ENCODE measurements at regions not wholly inside any gene's neighbourhood (a gene's known extent, or its start where the extent isn't known, plus 50 kb on each side); places are given as distances from the start of the nearest gene placed in this dataset.

DNA sequence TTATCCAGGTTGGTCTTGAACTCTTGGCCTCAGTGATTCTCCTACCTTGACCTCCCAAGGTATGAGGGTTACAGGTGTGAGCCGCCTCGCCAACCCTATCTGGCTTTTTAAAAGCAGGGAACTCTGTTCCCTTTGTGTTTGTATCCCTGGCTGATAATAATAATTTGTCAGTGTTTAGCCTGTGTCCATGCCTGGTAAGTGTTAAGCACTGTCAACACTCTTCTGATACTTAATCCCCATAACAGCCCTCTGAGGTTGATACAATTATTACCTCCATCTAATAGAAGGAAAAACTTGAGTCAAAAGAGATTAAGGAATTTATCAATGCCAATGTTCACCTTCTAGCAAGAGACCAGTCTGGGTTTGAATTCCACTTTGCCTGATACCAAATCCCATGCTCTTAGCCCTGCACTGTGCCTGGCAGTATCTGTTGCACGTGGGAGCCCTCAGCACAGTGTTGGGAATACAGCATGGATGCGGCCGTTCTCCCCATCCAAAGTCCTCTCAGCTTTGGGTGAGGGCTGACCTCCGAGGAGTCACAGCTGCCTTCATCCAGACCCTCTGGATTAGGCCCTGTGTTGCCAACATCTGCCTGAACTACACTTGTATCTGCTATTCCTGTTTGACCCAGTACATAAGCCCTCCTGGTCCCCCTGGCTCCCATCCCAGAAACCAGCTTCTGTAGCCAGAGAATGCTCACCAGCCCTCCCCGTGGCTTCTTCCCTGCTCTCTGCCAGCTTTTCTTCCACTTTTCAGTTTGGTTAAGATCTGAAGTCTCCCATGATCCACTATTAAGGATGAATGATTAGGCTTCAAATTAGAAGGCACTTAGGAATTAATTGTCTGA lies 335.6 kb upstream of the ASIC2 start:
- no peaks in the 10 kb centered on the region for H3K9me3 ChIP-seq
- no peaks in the 10 kb centered on the region for H3K27me3 ChIP-seq
- no peak for DNase-seq
- intact Hi-C loops (cut with DNase I): no loop called here
- TF ChIP-seq POLR2A (IDR thresholded peaks at IDR 0.05): no peak
- TF ChIP-seq EP300 (IDR thresholded peaks at IDR 0.05): no peak
- TF ChIP-seq, protein P1, sequence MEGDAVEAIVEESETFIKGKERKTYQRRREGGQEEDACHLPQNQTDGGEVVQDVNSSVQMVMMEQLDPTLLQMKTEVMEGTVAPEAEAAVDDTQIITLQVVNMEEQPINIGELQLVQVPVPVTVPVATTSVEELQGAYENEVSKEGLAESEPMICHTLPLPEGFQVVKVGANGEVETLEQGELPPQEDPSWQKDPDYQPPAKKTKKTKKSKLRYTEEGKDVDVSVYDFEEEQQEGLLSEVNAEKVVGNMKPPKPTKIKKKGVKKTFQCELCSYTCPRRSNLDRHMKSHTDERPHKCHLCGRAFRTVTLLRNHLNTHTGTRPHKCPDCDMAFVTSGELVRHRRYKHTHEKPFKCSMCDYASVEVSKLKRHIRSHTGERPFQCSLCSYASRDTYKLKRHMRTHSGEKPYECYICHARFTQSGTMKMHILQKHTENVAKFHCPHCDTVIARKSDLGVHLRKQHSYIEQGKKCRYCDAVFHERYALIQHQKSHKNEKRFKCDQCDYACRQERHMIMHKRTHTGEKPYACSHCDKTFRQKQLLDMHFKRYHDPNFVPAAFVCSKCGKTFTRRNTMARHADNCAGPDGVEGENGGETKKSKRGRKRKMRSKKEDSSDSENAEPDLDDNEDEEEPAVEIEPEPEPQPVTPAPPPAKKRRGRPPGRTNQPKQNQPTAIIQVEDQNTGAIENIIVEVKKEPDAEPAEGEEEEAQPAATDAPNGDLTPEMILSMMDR (IDR thresholded peaks at IDR 0.05): no peak
- TF ChIP-seq POLR2AphosphoS5 (IDR thresholded peaks at IDR 0.05): no peak
- peaks cover 0 to 15% (median 2%) of the 10 kb centered on the region in 4 donors for H3K4me1 ChIP-seq
- peak overlapping the region in 1 of 4 donors; percentile 52 for H3K27ac ChIP-seq
- WGBS, 2 donors: 73 to 76% methylated on average over 7 of the region's 7 CpGs
- H3K4me3 ChIP-seq: no peak overlapping the region
- H3K36me3 ChIP-seq: no peaks in the 10 kb centered on the region

DNA sequence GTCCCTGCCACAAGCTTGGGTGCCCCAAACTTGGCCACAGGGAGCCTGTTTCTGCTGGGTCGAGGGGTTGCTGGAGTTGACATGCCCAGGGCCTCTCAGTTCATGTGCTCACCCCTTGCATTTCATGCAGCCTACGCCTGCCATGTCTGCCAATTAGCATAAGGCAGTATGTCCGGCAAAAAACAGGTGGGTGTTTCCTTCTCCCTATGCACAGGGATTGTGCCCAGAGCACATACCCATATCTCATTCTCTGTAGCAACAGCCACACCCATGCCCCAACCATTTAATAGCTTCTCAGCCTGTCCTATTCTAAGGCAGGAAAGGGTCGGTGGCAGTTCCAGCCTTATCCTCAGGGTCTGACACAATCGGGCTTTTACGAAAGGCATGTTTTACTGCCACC lies 340.4 kb upstream of the ASIC2 start:
- H3K4me3 ChIP-seq: no peak overlapping the region
- H3K9me3 ChIP-seq: no peaks in the 10 kb centered on the region
- intact Hi-C loops (cut with DNase I): no loop called here
- H3K4me1 ChIP-seq: peaks cover 0 to 16% (median 0%) of the 10 kb centered on the region in 4 donors
- no peaks in the 10 kb centered on the region for H3K36me3 ChIP-seq
- no peak for DNase-seq
- H3K27ac ChIP-seq: no peak overlapping the region
- WGBS, 2 donors: 46 to 75% methylated on average over 6 of the region's 6 CpGs
- TF ChIP-seq POLR2A (IDR thresholded peaks at IDR 0.05) (no peak), POLR2AphosphoS5 (IDR thresholded peaks at IDR 0.05) (no peak), EP300 (IDR thresholded peaks at IDR 0.05) (no peak)
- TF ChIP-seq, protein P1 (IDR thresholded peaks at IDR 0.05): no peak
- no peaks in the 10 kb centered on the region for H3K27me3 ChIP-seq

DNA sequence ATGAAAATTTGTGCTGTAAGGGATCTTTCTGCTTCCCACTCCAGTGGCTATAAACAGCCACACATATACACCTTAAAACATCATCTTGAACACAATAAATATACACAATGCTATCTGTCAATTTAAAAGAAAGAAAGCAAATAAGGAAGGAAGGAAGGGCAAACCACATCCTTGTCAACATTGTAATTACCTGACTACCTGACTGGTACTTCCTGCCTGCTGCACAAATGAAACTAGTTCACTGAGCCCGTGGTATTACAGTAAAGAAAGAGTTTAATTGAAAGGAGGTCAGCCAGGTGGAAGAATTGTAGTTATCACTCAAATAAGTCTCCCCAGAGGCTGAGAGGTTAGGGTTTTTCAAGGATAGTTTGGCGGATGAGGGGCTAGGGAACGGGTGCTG lies 344.4 kb upstream of the ASIC2 start:
- DNase-seq: no peak
- TF ChIP-seq, protein P1 (IDR thresholded peaks at IDR 0.05): no peak
- TF ChIP-seq EP300 (IDR thresholded peaks at IDR 0.05) (no peak), POLR2AphosphoS5 (IDR thresholded peaks at IDR 0.05) (no peak), POLR2A (IDR thresholded peaks at IDR 0.05) (no peak)
- Histone ChIP-seq H3K4me1 (peaks cover 0 to 8% (median 0%) of the 10 kb centered on the region in 4 donors), H3K27me3 (no peaks in the 10 kb centered on the region), H3K27ac (no peak overlapping the region), H3K4me3 (no peak overlapping the region), H3K36me3 (no peaks in the 10 kb centered on the region), H3K9me3 (no peaks in the 10 kb centered on the region)
- WGBS, 2 donors: 53 to 79% methylated on average over 3 of the region's 3 CpGs
- intact Hi-C loops (cut with DNase I): no loop called here

DNA sequence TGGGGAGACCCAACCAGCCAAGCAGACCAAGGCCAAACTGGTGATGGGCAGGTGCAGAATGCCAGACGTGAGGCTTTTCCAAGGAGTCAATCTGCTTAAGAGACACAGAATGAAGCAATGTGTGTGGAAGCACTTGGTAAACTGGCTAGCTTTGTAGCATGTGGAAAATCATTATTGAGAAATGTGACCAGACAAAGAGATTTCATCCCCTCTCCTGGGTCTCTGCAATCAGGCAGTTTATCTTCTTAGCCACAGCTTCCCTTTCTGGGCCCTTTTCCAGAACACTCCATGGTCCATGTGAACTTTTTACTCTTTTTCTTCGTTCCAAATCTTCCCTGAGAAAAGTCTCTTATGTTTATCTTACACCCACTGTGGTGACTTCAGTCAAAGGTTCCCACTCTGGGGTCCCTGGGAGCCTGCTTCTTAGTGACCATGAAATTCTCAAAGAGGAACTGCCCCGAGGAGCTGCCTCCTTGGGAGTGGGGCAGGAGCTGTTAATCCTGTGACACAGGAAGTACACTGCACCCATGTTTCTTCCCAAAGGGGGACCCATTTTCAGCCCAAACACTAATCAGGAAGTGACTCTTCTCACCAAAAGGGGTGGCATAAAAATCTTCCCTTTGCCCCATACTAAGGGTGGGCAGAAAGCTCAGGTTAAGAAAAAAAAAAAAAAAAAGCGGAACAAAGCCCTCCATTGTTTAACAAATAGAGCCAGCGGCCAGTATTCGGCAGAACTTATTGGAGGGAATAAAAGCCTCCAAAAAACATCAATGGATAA lies 346.2 kb upstream of the ASIC2 start:
- no peaks in the 10 kb centered on the region for H3K36me3 ChIP-seq
- 47% methylated on average over 6 of the region's 6 CpGs for WGBS, 2 donors
- intact Hi-C loops (cut with DNase I): no loop called here

More for the DNA sequence above, 346.2 kb upstream of the ASIC2 start:
- TF ChIP-seq, protein P1 (IDR thresholded peaks at IDR 0.05): no peak
- TF ChIP-seq POLR2A (IDR thresholded peaks at IDR 0.05) (no peak), EP300 (IDR thresholded peaks at IDR 0.05) (no peak), POLR2AphosphoS5 (IDR thresholded peaks at IDR 0.05) (no peak)
- no peaks in the 10 kb centered on the region for H3K9me3 ChIP-seq
- no peaks in the 10 kb centered on the region for H3K27me3 ChIP-seq
- H3K4me1 ChIP-seq: peaks cover 0 to 8% (median 0%) of the 10 kb centered on the region in 4 donors
- DNase-seq: no peak
- H3K27ac ChIP-seq: no peak overlapping the region
- H3K4me3 ChIP-seq: no peak overlapping the region
